ENCODE measurements at regions not wholly inside any gene's neighbourhood (a gene's known extent, or its start where the extent isn't known, plus 50 kb on each side); places are given as distances from the start of the nearest gene placed in this dataset.
"Not testable (repeated sequence)": the region's sequence is repeated elsewhere in the genome, so short reads cannot be mapped to it uniquely, and the experiment has no call there.

DNA sequence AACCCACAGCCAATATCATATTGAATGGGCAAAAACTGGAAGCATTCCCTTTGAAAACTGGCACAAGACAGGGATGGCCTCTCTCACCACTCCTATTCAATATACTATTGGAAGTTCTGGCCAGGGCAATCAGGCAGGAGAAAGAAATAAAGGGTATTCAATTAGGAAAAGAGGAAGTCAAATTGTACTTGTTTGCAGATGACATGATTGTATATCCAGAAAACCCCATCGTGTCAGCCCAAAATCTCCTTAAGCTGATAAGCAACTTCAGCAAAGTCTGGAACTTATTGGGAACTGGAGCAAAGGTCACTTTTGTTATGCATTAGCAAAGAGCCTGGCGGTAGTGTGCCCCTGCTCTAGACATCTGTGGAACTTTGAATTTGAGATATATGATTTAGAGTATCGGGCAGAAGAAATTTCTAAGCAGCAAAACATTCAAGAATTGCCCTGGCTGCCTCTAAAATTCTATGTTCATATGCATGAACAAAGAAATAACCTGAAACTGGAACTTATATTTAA, 53.4 kb upstream of the PSMA1 start:
- not testable (repeated sequence) for DNase-seq

DNA sequence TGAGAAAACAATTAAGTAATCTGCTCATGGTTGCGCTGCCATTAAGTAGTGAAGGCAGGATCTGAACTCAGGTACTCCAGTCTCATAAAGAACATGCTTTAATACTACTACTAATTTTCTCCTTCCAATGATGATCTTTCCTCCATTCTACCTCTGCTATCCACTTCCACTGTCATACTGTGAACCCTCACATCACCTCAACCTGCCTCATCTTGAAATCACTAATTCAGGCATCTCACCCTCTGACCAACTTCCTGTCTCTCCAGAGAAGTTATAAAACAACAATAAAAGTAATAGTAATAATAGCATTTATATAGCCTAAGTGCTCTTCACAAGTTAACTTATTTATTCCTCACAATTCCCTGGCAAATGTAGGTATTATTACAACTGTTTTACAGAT, 57.1 kb upstream of the PSMA1 start:
- no peak for DNase-seq

DNA sequence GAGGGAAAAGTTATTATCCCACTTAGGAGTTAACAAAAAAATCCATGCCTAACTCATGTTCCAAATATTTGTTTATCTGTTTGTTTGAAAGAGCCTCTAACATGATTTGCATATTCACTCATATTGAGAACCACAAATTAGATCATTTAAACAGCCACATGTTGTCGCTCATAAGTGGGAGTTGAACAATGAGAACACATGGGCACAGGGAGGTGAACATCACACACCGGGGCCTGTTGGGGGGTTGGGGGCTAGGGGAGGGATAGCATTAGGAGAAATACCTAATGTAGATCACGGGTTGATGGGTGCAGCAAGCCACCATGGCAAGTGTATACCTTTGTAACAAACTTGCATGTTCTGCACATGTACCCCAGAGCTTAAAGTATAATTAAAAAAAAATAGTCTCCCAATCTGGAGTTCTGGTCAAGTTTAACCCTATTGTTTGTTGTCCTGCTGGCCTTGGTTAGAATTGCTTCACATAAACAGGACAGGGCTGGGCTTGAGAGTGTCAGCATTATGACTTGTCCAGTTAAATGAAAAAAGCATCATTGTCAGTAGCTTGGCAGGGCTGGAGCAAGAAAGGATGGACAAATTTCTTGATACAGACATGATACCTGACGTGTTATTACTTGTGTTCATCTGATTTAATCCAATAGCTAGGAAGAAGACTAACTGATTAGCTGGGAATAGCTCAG, 57.8 kb upstream of the PSMA1 start:
- DNase-seq = no peak

DNA sequence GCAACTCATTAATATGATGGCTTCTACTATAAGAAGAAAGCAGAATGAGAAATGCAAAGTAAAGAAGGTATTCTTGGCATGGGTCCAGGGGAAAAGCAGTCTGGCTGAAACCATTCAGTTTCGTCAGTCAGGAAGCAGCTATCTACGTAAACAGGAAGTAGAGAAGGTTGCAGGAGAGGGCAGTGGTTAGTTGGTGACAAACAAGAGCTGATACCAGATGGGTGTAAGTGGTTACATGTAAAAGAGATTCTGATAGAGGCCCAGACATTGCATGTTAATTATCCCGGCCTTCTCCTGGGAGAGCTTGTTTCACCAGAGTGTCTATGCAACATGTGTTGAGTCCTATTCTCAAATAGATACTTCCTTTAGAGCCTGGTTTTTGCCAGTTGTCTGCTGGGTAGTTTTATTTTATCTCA, 58.4 kb upstream of the PSMA1 start:
- peak; percentile 37 for DNase-seq

DNA sequence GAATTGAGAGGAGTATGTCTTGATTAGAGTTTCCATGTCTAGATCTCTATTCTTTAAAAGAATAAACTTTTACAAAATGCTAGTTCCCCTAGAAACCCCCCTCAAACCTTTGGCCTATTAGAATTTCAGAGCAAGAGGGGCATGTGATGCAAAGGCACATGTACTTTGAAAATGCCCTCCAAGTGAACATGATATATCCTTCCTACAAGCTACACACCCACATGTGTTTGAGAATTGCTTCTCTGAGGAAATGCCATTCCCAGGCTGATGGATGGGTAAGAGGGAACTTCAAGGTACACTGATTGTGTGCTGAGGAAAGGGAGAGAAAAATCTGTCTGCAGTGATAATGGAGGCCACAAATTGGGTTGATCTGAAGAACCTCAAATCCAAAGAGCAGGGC, 59.5 kb upstream of the PSMA1 start:
- DNase-seq = no peak

DNA sequence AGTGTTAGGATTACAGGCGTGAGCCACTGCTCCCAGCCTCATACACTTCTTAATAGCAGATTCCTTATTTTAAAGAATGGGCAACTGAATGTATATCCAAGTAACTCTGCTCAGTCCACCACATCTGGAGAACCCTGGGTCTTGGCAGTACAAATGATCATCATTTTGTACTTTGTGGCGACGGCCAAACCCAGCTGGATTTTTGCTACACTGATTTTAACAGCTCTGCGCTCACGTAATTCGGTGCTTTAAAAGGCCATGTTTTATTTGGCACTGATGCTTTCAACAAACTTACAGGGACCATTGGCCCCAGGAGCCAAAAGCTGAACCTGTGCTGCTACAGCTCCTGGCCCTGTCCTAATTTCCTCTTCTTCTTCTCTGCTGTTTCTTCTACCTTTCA, 60.8 kb upstream of the PDE3B start:
- no peak for DNase-seq

DNA sequence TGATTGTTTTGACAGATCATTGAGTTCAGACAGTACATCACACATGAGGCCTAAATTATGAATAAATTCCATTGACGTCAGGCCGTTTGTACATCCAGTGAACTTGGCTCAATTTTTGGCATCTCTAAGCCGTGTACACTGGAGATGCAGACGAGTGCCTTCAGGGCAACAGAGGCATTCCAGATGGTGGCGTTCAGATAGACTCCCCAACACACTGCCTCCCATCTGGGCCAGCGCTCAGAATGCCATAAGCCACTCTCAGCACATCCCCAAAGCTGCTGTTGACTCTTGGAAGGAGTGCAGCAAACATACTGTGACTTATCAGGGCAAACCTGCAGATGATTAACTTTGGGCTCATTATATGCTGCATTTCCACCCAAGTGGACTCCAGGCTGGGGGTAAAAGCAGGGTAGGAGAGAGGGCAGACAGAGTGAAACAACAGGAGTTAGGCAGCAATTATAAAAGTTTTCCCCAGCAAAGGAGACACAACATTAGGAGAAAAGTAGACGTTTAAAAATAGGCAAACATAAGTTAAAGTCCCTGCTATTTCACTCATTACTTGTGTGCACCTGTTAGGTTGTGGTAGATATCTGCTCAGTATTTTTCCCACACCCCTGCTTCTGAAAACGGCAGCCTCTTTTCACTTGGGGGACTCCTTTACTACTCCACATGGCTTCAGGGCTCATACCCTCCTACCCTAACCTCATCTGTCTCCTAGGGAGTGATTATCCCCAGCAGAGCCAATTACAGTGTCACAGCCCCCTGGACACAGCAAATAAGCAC, 60.2 kb upstream of the PDE3B start:
- DNase-seq = no peak

DNA sequence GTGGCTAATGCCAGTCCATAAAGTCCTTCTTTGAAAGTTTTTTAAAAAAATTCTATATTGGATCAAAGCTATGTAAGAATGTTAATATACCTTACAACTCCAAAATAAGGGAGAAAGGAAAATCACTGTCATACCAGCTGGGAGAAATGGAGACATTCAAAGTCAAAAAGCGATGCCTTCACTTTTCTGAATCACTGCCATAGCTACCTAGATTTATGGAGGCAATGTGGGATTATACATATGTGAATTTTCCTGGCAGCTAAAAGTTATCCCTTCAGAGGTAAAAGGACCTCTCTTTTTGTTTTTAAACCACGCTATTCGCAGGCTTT, 59.6 kb upstream of the PDE3B start:
- DNase-seq = no peak

DNA sequence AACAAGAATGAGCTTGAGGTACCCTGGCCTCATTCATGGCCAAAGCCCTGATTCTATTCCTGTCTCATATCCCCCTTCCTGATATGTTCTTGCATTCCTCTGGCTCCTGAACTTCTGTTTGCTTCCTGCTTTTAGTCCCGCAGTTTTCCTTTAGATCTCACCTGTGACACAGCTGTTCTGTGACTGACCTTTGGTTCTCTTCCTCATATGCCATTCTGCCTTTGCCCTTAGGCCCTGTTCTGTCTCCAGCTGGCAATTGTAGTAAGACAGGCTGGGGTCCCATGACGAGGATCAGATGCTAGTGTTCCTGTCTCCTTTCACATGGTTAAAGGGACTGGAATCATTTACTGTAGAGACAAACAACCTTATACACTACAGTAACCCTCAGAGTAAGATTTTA, 59.0 kb upstream of the PDE3B start:
- no peak for DNase-seq

DNA sequence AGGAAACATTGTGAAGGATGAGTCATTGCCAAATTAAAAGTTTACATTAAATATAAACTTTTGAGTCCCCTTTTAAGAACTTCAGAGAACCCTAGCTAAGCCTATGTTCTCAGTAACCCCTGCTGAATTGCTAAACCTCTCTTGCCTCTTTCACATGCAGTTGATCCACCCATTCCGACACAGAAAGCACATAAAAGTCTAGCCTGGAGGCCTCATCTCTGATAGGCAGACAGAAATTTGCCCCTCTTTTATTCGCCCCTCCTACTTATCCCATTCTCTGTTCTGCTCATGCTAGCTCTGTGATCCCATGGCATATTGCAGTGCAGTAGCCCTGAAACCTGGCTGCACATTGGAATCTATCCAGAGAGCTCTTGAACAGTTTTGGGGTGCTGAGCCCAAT, 58.2 kb upstream of the PDE3B start:
- no peak for DNase-seq

DNA sequence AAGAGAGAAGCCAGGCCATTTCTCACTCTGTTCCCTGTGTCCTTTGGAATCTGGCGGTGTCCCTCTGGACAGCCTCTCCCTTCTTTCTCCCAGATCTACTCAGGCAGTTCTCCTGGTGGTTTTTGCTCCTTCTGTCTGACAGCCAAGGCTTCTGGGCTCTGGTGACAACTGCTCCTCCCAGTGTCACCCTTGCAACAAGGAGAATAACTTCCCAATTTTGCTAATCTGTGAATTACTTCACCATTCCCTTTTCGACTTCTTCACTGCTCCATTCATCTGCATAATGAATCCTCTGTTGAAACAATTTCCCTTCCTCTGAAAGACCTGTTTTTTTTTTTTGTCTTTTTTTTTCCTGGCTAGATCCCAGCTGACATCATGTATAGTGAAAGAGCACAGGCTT, 56.3 kb upstream of the PDE3B start:
- no peak for DNase-seq

DNA sequence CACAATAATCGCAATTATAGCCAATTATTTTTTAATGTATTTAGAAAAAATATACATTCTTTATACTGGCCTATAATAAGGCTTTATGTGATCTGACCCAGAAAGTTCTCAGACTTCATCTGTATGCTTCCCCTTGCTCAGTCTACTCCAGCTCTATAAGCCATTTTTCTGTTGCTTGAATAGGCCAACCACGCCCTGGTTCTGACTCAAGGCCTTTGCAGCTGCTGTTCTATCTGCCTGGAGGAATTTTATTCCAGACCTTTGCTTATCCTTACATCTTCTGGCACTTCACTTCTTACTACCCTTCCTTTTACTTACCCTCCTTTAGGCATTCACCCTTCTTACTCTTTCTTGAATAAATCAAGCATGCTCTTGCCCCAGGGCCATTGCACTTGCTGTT, 54.9 kb upstream of the PDE3B start:
- DNase-seq = no peak

DNA sequence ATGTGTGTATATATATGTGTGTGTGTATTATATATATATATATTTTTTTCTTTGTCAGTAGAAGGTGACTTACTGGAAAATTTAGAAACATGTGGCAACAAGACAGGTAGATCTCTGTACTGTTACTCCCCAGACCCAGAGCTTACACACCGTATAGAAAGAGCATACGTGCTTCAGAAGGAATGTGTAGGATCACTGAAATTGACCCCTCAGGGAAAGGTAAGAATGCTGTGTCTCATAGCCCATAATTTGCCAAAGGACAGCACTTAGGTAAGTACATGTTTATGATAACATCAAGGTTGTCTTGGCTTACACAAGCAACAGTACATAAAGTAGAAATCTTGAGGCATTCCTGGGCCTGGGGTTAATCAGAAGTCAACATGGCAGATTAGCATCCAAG, 54.2 kb upstream of the PDE3B start:
- DNase-seq = no peak

DNA sequence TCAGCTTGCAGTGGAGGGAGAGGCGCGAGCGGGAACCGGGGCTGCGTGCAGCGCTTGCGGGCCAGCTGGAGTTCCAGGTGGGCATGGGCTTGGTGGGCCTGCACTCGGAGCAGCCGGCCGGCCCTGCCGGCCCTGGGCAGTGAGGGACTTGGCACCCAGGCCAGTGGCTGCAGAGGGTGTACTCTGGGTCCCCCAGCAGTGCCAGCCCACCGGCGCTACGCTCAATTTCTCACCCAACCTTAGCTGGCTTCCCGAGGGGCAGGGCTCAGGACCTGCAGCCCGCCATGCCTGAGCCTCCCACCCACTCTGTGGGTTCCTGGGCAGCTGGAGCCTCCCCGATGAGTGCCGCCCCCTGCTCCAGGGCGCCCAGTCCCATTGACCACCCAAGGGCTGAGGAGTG, 52.6 kb upstream of the PDE3B start:
- not testable (repeated sequence) for DNase-seq

DNA sequence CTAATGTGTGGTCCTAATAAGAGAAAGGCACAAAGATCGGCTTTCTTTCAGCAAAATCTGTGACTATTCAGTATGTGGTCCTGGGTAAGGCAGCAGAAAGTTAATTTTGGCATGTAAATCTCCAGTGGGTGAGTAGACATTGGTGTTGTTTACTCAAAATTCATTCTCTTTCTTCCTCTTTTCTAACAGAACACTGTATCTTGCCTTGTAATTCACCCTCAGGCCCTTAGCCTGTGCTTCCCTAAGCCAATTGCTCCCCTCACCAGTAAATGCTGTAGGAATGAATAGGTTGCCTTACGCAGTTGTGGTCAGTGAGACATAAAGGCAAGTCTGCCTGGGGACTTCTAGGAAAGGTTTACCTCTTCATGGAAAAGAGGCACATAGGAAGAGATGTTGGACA, 49.9 kb upstream of the PDE3B start:
- DNase-seq = no peak
